Neural cell (in vitro differentiated cells): ENCODE measurements at regions not wholly inside any gene's neighbourhood (a gene's known extent, or its start where the extent isn't known, plus 50 kb on each side); places are given as distances from the start of the nearest gene placed in this dataset.
"Not testable (repeated sequence)": the region's sequence is repeated elsewhere in the genome, so short reads cannot be mapped to it uniquely, and the experiment has no call there.

Source experiments
- H2AFZ ChIP-seq: fragments of 200-600, 300-800 bp; sonication (generic), shearing (Covaris generic); 2 replicates; pipeline ENCODE4 v1.6.0; 2014; ENCODE audit warnings: low read depth, mild to moderate bottlenecking, antibody characterized with exemption, low read length, moderate library complexity
- H3F3A ChIP-seq: fragments of 200-600 bp; shearing (Covaris generic); 2 replicates; pipeline ENCODE4 v1.6.1; 2016; ENCODE audit warnings: mild to moderate bottlenecking, moderate library complexity, mixed read lengths, antibody characterized with exemption, low read length; ENCODE audit not compliant: insufficient read depth, poor library complexity, severe bottlenecking
- H3K27ac ChIP-seq: fragments of 200-600, 300-800 bp; sonication (generic), shearing (Covaris generic); 2 replicates; pipeline ENCODE4 v1.5.1; 2014; ENCODE audit warnings: mild to moderate bottlenecking, low read length, moderate library complexity
- H3K27me3 ChIP-seq: fragments of 300-800, 200-600 bp; sonication (generic), shearing (Covaris generic); 2 replicates; pipeline ENCODE4 v1.6.0; 2014; ENCODE audit warnings: mild to moderate bottlenecking, low read depth, low read length, moderate library complexity; ENCODE audit not compliant: insufficient read depth
- H3K36me3 ChIP-seq: fragments of 300-800, 200-600 bp; sonication (generic), shearing (Covaris generic); 2 replicates; pipeline ENCODE4 v1.5.1; 2014; ENCODE audit warnings: mild to moderate bottlenecking, antibody characterized with exemption, low read length, moderate library complexity; ENCODE audit not compliant: insufficient read depth
- H3K4me2 ChIP-seq: fragments of 300-800, 200-600 bp; sonication (generic), shearing (Covaris generic); 2 replicates; pipeline ENCODE4 v1.6.0; 2014; ENCODE audit warnings: mild to moderate bottlenecking, low read length
- H3K4me3 ChIP-seq: fragments of 300-800, 200-600 bp; sonication (generic), shearing (Covaris generic); 2 replicates; pipeline ENCODE4 v1.5.1; 2014; ENCODE audit warnings: mild to moderate bottlenecking, low read length, moderate library complexity
- H3K79me2 ChIP-seq: fragments of 200-600 bp; shearing (Covaris generic); replicated peaks from 2 replicates; pipeline ENCODE4 v1.6.0; 2014; ENCODE audit warnings: mild to moderate bottlenecking, low read length, moderate library complexity; ENCODE audit not compliant: insufficient read depth
- H3K9ac ChIP-seq: fragments of 300-800, 200-600 bp; sonication (generic), shearing (Covaris generic); 2 replicates; pipeline ENCODE4 v1.6.1; 2016; ENCODE audit warnings: mild to moderate bottlenecking, low read length, mixed read lengths
- H3K9me2 ChIP-seq: fragments of 200-600 bp; shearing (Covaris generic); 2 replicates; pipeline ENCODE4 v1.6.1; 2016; ENCODE audit warnings: mild to moderate bottlenecking, low read length, mixed read lengths; ENCODE audit not compliant: insufficient read depth
- H3K9me3 ChIP-seq: fragments of 200-600, 300-800 bp; sonication (generic), shearing (Covaris generic); 2 replicates; pipeline ENCODE4 v1.6.1; 2016; ENCODE audit warnings: mild to moderate bottlenecking, mixed run types, low read length, moderate library complexity, mixed read lengths
- H4K20me1 ChIP-seq: fragments of 200-600 bp; shearing (Covaris generic); 2 replicates; pipeline ENCODE4 v1.6.1; 2016; ENCODE audit warnings: mild to moderate bottlenecking, mixed run types; ENCODE audit not compliant: insufficient read depth
- EP300 ChIP-seq: fragments of 450-650 bp; conservative IDR thresholded peaks from 2 replicates; pipeline ENCODE4 v1.6.1; 2014; ENCODE audit warnings: antibody characterized with exemption, mild to moderate bottlenecking, moderate library complexity; ENCODE audit not compliant: poor library complexity, severe bottlenecking
- EZH2 ChIP-seq: fragments of 200-600, 300-800 bp; shearing (Covaris generic), sonication (generic); IDR thresholded peaks from 2 replicates; pipeline ENCODE4 v1.6.1; 2014; ENCODE audit warnings: antibody characterized with exemption, low read length, borderline replicate concordance, mild to moderate bottlenecking; ENCODE audit not compliant: insufficient read depth, poor library complexity, severe bottlenecking
- MXI1 ChIP-seq: fragments of 450-650 bp; conservative IDR thresholded peaks from 2 replicates; pipeline ENCODE4 v1.6.1; 2014; ENCODE audit warnings: antibody characterized with exemption, mild to moderate bottlenecking; ENCODE audit not compliant: poor library complexity, severe bottlenecking
- POLR2AphosphoS5 ChIP-seq: IDR thresholded peaks from 2 replicates; pipeline ENCODE4 v1.6.1; 2012
- RAD21 ChIP-seq: fragments of 450-650 bp; conservative IDR thresholded peaks from 2 replicates; pipeline ENCODE4 v1.6.1; 2014; ENCODE audit warnings: antibody characterized with exemption, mild to moderate bottlenecking, moderate library complexity
- SMC3 ChIP-seq: fragments of 450-650 bp; conservative IDR thresholded peaks from 2 replicates; pipeline ENCODE4 v1.6.1; 2014; ENCODE audit warnings: antibody characterized with exemption, mild to moderate bottlenecking, moderate library complexity; ENCODE audit not compliant: poor library complexity
- TAF1 ChIP-seq: IDR thresholded peaks from 2 replicates; pipeline ENCODE4 v1.6.1; 2012; ENCODE audit warnings: low read depth
- TF ChIP-seq, protein P1 (sequence below): IDR thresholded peaks from 2 replicates; pipeline ENCODE4 v1.6.1; 2012; ENCODE audit warnings: borderline replicate concordance
- TF ChIP-seq, protein P2 (sequence below): fragments of 450-650 bp; IDR thresholded peaks from 2 replicates; pipeline ENCODE4 v1.5.1; 2014; ENCODE audit warnings: antibody characterized with exemption, mild to moderate bottlenecking, moderate library complexity; ENCODE audit not compliant: poor library complexity, severe bottlenecking

DNA sequence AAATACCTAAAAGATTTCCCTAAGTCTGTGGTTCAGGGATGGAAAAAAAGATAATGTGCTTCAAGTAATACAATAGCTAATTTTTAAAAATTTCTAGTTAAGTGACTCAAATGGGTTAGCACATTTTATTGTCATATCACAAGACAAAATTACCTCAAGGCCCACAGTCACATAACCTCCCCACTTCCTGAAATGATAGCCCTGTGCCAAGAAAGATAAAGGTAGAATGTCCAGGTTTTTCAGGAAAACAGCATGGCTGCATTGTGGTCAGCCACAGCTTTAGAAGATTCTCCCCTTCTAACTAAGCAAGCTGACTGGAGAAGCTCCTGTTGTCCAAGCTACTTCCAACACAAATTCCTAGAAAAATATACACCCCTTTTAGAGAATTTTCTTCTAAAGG lies 127.1 kb upstream of the SLC35G4 start:
- Histone ChIP-seq H4K20me1 (no peaks in the 10 kb centered on the region), H3K79me2 (no peaks in the 10 kb centered on the region), H3K27ac (no peak overlapping the region), H3F3A (no peaks in the 10 kb centered on the region), H3K27me3 (no peaks in the 10 kb centered on the region), H3K4me3 (no peak overlapping the region), H3K9ac (no peak overlapping the region), H2AFZ (no peak overlapping the region), H3K9me3 (no peaks in the 10 kb centered on the region), H3K4me2 (no peak overlapping the region), H3K9me2 (no peaks in the 10 kb centered on the region), H3K36me3 (no peaks in the 10 kb centered on the region)
- TF ChIP-seq MXI1 (no peak), EP300 (no peak)
- TF ChIP-seq, protein P1, sequence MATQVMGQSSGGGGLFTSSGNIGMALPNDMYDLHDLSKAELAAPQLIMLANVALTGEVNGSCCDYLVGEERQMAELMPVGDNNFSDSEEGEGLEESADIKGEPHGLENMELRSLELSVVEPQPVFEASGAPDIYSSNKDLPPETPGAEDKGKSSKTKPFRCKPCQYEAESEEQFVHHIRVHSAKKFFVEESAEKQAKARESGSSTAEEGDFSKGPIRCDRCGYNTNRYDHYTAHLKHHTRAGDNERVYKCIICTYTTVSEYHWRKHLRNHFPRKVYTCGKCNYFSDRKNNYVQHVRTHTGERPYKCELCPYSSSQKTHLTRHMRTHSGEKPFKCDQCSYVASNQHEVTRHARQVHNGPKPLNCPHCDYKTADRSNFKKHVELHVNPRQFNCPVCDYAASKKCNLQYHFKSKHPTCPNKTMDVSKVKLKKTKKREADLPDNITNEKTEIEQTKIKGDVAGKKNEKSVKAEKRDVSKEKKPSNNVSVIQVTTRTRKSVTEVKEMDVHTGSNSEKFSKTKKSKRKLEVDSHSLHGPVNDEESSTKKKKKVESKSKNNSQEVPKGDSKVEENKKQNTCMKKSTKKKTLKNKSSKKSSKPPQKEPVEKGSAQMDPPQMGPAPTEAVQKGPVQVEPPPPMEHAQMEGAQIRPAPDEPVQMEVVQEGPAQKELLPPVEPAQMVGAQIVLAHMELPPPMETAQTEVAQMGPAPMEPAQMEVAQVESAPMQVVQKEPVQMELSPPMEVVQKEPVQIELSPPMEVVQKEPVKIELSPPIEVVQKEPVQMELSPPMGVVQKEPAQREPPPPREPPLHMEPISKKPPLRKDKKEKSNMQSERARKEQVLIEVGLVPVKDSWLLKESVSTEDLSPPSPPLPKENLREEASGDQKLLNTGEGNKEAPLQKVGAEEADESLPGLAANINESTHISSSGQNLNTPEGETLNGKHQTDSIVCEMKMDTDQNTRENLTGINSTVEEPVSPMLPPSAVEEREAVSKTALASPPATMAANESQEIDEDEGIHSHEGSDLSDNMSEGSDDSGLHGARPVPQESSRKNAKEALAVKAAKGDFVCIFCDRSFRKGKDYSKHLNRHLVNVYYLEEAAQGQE: no peak

GRCh38 chr18:11480692-11481091 lies 128.7 kb upstream of the SLC35G4 start:
- Histone ChIP-seq H4K20me1 (no peaks in the 10 kb centered on the region), H3K9me3 (no peaks in the 10 kb centered on the region), H2AFZ (no peak overlapping the region), H3F3A (no peaks in the 10 kb centered on the region), H3K27me3 (no peaks in the 10 kb centered on the region), H3K36me3 (no peaks in the 10 kb centered on the region), H3K4me3 (no peak overlapping the region), H3K9me2 (no peaks in the 10 kb centered on the region), H3K27ac (no peak overlapping the region), H3K9ac (no peak overlapping the region), H3K79me2 (no peaks in the 10 kb centered on the region), H3K4me2 (no peak overlapping the region)
- TF ChIP-seq EP300 (no peak), SMC3 (no peak), POLR2AphosphoS5 (no peak), EZH2 (no peak), MXI1 (no peak), RAD21 (no peak), TAF1 (no peak)
- TF ChIP-seq, protein P1: no peak
- TF ChIP-seq, protein P2, sequence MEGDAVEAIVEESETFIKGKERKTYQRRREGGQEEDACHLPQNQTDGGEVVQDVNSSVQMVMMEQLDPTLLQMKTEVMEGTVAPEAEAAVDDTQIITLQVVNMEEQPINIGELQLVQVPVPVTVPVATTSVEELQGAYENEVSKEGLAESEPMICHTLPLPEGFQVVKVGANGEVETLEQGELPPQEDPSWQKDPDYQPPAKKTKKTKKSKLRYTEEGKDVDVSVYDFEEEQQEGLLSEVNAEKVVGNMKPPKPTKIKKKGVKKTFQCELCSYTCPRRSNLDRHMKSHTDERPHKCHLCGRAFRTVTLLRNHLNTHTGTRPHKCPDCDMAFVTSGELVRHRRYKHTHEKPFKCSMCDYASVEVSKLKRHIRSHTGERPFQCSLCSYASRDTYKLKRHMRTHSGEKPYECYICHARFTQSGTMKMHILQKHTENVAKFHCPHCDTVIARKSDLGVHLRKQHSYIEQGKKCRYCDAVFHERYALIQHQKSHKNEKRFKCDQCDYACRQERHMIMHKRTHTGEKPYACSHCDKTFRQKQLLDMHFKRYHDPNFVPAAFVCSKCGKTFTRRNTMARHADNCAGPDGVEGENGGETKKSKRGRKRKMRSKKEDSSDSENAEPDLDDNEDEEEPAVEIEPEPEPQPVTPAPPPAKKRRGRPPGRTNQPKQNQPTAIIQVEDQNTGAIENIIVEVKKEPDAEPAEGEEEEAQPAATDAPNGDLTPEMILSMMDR: no peak

DNA sequence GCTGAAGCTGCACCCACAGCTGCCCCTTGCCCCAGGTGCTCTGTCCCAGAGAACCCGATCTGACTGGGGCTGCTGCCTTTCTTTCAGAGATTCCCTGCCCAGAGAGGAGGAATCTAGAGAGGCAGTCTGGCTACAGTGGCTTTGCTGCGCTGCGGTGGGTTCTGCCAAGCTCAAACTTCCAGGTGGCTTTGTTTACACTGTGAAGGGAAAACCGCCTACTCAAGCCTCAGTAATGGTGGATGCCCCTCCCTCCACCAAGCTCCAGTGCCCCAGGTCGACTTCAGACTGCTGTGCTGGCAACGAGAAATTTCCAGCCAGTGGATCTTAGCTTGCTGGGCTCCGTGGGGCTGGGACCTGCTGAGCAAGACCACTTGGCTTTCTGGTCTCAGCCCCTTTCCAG lies 130.4 kb upstream of the SLC35G4 start:
- not testable (repeated sequence) for H4K20me1 ChIP-seq, H3K4me3 ChIP-seq, H3K9me2 ChIP-seq, H3K9me3 ChIP-seq, H3K36me3 ChIP-seq, H3F3A ChIP-seq, H3K27ac ChIP-seq, H3K4me2 ChIP-seq, H3K9ac ChIP-seq, H3K27me3 ChIP-seq, H3K79me2 ChIP-seq, H2AFZ ChIP-seq
